BE2C (cell line): ENCODE measurements at regions not wholly inside any gene's neighbourhood (a gene's known extent, or its start where the extent isn't known, plus 50 kb on each side); places are given as distances from the start of the nearest gene placed in this dataset.

Experiments used
- DNase-seq: peaks from one replicate; pipeline ENCODE4 v3.0.0-alpha.2; 2020
- H3K27me3 ChIP-seq: fragments of 250-450 bp; sonication (Bioruptor Pico); 2 replicates; pipeline ENCODE4 v1.5.1; 2020; ENCODE audit warnings: mild to moderate bottlenecking
- H3K36me3 ChIP-seq: fragments of 250-450 bp; sonication (Bioruptor Pico); 2 replicates; pipeline ENCODE4 v1.5.1; 2020; ENCODE audit warnings: mild to moderate bottlenecking
- H3K4me1 ChIP-seq: fragments of 250-450 bp; sonication (Bioruptor Pico); 2 replicates; pipeline ENCODE4 v1.5.1; 2020
- H3K4me3 ChIP-seq: 2 replicates; pipeline ENCODE4 v1.5.1; 2011; ENCODE audit warnings: low read depth, low read length
- H3K9me3 ChIP-seq: fragments of 250-450 bp; sonication (Bioruptor Pico); 2 replicates; pipeline ENCODE4 v1.5.1; 2020
- TF ChIP-seq, protein P1 (sequence below): IDR thresholded peaks from 2 replicates; pipeline ENCODE4 v1.5.1; 2012; ENCODE audit warnings: mild to moderate bottlenecking, low read depth, low read length

- no peaks in the 10 kb centered on the region; the same call in 1 of the 2 replicates for H3K9me3 ChIP-seq
- no peaks in the 10 kb centered on the region for H3K4me1 ChIP-seq
- H3K4me3 ChIP-seq = no peak overlapping the region
- no peaks in the 10 kb centered on the region for H3K36me3 ChIP-seq
- no peaks in the 10 kb centered on the region for H3K27me3 ChIP-seq
- TF ChIP-seq, protein P1, sequence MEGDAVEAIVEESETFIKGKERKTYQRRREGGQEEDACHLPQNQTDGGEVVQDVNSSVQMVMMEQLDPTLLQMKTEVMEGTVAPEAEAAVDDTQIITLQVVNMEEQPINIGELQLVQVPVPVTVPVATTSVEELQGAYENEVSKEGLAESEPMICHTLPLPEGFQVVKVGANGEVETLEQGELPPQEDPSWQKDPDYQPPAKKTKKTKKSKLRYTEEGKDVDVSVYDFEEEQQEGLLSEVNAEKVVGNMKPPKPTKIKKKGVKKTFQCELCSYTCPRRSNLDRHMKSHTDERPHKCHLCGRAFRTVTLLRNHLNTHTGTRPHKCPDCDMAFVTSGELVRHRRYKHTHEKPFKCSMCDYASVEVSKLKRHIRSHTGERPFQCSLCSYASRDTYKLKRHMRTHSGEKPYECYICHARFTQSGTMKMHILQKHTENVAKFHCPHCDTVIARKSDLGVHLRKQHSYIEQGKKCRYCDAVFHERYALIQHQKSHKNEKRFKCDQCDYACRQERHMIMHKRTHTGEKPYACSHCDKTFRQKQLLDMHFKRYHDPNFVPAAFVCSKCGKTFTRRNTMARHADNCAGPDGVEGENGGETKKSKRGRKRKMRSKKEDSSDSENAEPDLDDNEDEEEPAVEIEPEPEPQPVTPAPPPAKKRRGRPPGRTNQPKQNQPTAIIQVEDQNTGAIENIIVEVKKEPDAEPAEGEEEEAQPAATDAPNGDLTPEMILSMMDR = no peak
- DNase-seq = no peak
Observed at GRCh38 chr5:2442496-2443354, 308.8 kb downstream of the IRX2 start.

DNA sequence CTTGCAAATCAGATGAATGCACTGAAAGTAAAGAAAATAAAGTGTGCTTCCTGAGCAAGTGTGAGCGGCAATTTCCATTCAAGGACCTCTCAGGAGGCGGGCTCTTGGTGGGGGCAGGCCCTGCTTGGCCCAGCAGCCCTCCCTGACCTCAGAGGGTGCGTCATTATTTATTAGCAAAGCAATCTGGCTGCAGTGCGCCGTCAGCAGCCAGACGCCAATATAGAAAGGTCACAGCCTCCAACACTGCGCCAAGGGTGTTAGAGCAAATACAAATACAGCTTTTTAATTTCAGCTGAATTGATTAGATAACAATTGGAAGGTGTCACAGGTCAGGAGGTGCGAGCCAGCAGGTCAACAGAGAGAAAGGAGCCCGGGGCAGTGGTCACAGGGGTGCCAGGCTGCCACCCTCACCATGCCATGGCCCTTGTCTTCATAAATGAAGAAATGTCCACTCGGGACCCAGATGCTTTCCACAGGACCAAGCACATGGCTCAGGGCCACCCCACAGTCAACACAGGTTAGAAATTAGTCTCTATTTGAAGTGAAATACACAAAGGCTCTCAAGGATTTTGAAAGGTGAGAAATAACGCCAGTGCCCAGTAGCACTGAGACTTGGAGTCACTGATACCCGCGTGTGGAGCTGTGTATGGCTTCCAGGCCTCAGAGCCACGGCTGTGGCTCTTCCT, 309.8 kb downstream of the IRX2 start:
- Histone ChIP-seq H3K4me3 (no peak overlapping the region), H3K4me1 (no peaks in the 10 kb centered on the region), H3K27me3 (no peaks in the 10 kb centered on the region), H3K36me3 (no peaks in the 10 kb centered on the region), H3K9me3 (no peaks in the 10 kb centered on the region; the same call in 1 of the 2 replicates)
- TF ChIP-seq, protein P1 = no peak
- DNase-seq = no peak

DNA sequence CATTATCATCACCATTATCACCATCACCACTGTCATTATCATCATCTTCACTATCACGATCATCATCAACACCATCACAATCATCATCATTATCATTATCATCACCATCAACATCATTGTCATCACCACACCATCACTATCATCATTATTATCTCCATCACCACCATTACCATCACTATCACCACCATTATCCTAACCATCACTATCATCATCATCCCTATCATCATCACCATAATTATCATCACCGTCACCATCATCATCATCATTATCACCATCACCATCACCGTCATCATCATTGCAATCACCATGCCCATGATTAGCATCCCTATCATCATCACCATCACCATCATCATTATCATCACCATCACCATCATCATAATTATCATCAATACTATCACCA, 311.9 kb downstream of the IRX2 start:
- TF ChIP-seq, protein P1 = no peak
- no peaks in the 10 kb centered on the region for H3K36me3 ChIP-seq
- H3K9me3 ChIP-seq = no peaks in the 10 kb centered on the region; the same call in 1 of the 2 replicates
- DNase-seq = no peak
- H3K27me3 ChIP-seq = no peaks in the 10 kb centered on the region
- no peak overlapping the region for H3K4me3 ChIP-seq
- H3K4me1 ChIP-seq = no peaks in the 10 kb centered on the region

- Histone ChIP-seq H3K4me3 (no peak overlapping the region), H3K27me3 (no peaks in the 10 kb centered on the region), H3K36me3 (no peaks in the 10 kb centered on the region), H3K9me3 (no peaks in the 10 kb centered on the region), H3K4me1 (no peaks in the 10 kb centered on the region)
- DNase-seq = no peak
- TF ChIP-seq, protein P1 = no peak
Observed at GRCh38 chr5:2433086-2433485, 318.4 kb downstream of the IRX2 start.

DNA sequence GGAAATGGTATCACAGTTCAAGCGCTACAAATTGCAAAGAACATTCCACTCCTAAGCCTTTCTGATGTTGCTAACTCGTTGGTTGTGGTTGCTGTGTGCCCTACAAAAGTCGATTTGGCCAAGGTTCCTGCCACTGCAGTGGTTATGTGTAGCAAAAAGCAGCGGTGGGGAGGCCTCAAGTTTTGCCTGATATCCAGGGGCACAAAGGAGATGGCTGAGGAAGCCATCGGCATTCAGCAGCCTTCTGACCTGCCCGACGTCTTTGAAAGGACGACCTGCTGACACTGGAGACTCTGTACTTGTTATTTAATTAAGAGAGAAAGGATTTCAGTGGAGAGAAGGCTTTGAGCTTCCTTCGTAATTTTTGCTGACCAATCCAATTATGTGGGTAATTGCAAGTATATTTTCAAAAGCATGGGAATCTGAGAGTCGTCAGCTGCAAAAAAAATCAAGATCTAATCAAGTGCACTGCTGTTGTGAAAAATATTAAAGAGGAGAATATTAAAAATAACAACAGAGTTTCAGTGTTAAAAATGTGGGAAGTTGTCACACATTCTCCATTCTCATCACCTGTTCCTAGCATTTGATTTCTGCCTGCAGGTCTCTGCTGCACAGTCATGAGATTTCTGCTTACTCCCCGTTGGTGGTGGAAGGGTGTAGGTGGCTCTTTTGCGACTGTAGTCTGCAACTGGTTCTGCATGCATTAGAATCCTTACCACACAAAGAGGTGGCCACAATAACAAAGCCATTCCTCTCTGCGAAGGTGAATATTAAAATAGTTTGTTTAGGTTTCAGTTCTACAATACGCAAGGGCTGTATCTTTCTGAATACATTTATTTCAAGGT, 319.2 kb downstream of the IRX2 start:
- no peaks in the 10 kb centered on the region for H3K4me1 ChIP-seq
- TF ChIP-seq, protein P1 = no peak
- H3K36me3 ChIP-seq = no peaks in the 10 kb centered on the region
- no peak overlapping the region for H3K4me3 ChIP-seq
- no peaks in the 10 kb centered on the region for H3K27me3 ChIP-seq
- H3K9me3 ChIP-seq = no peaks in the 10 kb centered on the region
- no peak for DNase-seq
